ENCODE measurements at regions not wholly inside any gene's neighbourhood (a gene's known extent, or its start where the extent isn't known, plus 50 kb on each side); places are given as distances from the start of the nearest gene placed in this dataset.

- no peak for TF ChIP-seq POLR2A (IDR thresholded peaks at IDR 0.05; ENCODE audit: low read depth, low read length)
- TF ChIP-seq TAF1 (IDR thresholded peaks at IDR 0.05; ENCODE audit: borderline replicate concordance, low read depth, low read length) = no peak
- TF ChIP-seq POLR2AphosphoS5 (IDR thresholded peaks at IDR 0.05; ENCODE audit: low read depth, low read length) = no peak
Observed at GRCh38 chr3:80556763-80557162, 789.0 kb upstream of the ROBO1 start.
